GM19463 (cell line): ENCODE measurements at regions not wholly inside any gene's neighbourhood (a gene's known extent, or its start where the extent isn't known, plus 50 kb on each side); places are given as distances from the start of the nearest gene placed in this dataset.
"Not testable (repeated sequence)": the region's sequence is repeated elsewhere in the genome, so short reads cannot be mapped to it uniquely, and the experiment has no call there.

Experiments
- ATAC-seq: cut with Tn5 transposase; IDR thresholded peaks from one replicate; pipeline ENCODE4 v1.9.1; 2021; ENCODE audit warnings: mild to moderate bottlenecking, moderate library complexity; ENCODE audit not compliant: unreplicated experiment

DNA sequence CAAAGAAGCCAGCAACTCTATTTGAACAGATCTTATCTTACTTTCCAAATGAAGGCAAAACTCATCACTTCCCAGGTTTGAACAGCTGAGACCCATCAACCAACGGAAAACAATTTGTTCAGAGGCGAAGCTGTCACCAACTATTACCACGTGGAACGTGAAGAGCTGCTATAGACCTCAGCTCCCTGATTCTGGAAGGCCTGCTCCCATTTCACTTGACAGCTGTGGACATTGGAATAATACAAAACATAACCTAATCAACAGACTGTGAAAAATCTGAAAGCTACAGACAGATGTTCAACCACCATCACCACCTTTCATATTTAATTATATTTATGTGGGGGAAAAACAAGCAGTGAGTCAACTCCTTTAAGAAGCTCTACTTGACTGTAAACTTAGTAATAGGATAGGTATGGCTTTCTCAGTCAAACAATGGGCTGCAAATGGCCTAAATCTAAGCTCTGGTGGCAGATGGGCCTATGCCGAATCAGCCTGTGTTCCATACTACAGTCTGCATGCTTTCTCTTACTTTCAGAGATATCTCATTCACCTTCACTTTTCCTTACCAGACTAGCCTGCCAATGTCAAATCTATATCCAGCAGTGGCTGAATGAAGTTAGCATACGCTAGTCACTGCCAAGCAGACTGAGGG is 896.4 kb downstream of the TDRD15 start:
- no peak for ATAC-seq

GRCh38 chr2:22027345-22028005 is 903.7 kb downstream of the TDRD15 start:
- ATAC-seq: no peak

DNA sequence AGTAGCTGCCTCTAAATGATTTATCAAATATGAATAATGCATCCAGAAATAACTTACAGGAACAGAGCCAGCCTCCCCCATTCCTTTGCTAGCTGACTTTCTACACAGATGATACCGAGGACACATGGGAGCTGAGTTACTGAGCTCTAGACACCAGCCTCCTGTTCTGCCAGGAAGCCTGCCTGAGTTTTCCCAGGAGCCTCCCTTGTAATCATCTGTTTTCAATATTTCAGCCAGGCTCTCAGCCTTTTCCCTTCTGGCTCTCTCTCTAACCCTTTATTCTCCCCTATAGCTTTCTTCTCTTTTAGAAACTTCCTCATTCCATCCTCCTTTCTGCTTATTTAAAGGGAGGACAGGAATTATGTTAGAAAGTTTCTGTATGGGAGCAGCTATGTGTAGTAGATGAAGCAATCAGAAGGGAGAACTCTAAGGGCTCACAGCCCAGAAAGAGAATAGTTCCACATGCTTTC is 911.6 kb downstream of the TDRD15 start:
- ATAC-seq: no peak

- ATAC-seq: no peak
Observed at GRCh38 chr2:22037274-22037673, 913.5 kb downstream of the TDRD15 start.

DNA sequence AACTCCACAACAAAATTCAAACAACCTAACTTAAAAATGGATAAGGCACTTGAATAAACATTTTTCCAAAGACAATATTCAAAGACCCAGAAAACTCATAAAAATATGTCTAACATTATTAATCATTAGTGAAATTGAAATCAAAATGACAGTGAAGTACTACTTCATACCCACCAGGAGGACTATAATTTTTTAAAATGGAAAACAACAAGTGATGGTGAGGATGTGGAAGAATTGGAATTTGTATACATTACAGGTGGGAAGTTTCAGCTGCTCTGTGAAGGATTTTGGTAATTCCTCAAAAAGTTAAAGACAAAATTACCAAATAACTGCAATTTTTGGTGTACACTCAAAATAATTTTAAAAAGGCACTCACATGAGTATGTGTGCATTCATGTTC is 920.0 kb downstream of the TDRD15 start:
- no peak for ATAC-seq

- ATAC-seq: no peak
Observed at GRCh38 chr2:22055784-22056620, 932.2 kb downstream of the TDRD15 start.

- ATAC-seq: no peak
Observed at GRCh38 chr2:22056621-22057132, 932.9 kb downstream of the TDRD15 start.

GRCh38 chr2:22062679-22063078 is 938.9 kb downstream of the TDRD15 start:
- no peak for ATAC-seq

- ATAC-seq: no peak
Observed at GRCh38 chr2:22076454-22076853, 952.7 kb downstream of the TDRD15 start.

- no peak for ATAC-seq
Observed at GRCh38 chr2:22078701-22079100, 954.9 kb downstream of the TDRD15 start.

GRCh38 chr2:22079583-22079982 is 955.8 kb downstream of the TDRD15 start:
- ATAC-seq: no peak

DNA sequence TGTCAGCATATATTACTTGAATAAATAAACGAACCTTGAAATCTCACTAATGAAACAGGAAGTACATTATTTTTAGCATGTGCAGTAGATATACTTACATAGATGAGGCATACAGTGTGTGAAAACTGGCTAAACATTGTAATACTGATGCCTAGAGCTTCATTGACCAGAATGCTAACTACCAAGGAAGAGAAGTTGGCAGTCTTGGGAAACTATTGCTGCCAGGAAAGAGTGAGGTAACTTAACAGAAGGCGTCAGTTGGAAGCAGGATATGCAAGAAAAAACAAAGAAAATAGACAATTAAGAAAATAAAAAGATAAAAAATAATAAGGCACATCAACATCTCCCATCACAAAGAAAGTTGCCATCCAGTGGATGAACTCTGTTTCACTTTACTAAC is 963.0 kb downstream of the TDRD15 start:
- ATAC-seq: no peak

DNA sequence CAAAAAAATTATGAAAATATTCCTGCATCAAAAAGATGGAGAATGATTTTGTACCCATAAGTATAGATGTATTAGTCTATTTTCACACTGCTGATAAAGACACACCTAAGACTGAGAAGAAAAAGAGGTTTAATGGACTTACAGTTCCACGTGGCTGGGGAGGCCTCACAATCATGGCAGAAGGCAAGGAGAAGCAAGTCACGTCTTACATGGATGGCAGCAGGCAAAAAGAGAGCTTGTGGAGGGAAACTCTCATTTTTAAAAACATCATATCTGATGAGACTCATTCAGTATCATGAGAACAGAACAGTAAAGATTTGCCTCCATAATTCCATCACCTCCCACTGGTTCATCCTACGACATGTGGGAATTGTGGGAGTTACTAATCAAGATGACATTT is 979.8 kb downstream of the TDRD15 start:
- not testable (repeated sequence) for ATAC-seq

GRCh38 chr2:22110244-22110651 is 986.5 kb downstream of the TDRD15 start:
- no peak for ATAC-seq

DNA sequence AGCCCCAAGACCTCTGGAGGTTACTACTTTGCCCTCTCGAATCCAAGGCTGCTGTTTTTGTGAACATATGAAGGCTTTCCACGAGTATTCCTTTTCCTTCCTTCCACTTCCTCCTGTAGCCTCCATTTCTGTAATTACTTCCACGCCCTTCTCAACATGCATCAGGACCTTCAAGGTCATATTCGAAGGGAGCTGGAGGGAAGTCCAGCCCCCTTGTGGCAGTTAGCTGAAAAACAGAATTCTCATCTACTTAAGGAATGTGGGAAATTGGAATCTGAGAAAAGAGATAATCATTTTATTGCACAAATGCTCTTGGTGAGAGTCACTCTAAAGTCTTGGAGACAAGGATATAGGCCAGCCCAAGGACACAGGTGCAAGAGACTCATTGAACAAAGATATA is 1000.2 kb downstream of the TDRD15 start:
- no peak for ATAC-seq

GRCh38 chr2:22126106-22126505 is 1002.3 kb downstream of the TDRD15 start:
- ATAC-seq: no peak

- no peak for ATAC-seq
Observed at GRCh38 chr2:22126978-22127377, 1003.2 kb downstream of the TDRD15 start.

DNA sequence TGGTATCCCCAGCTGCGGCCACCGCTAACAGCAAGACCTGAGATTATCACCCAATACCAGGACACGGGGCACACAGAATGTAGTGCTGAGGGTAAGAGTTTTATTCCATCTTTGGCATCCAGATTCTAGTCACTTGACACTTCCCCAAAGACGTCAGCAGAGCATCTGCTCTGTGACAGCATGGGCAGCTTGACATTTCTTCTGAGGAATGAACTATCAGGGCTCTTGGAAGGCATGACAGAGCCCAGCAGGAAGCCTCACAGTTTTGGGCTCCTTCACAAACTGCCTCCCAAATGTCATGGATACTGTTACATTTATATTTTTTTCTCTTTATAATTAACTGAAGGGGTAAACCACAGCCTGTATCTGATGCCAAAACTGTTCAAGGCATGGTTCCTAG is 1010.7 kb downstream of the TDRD15 start:
- no peak for ATAC-seq

DNA sequence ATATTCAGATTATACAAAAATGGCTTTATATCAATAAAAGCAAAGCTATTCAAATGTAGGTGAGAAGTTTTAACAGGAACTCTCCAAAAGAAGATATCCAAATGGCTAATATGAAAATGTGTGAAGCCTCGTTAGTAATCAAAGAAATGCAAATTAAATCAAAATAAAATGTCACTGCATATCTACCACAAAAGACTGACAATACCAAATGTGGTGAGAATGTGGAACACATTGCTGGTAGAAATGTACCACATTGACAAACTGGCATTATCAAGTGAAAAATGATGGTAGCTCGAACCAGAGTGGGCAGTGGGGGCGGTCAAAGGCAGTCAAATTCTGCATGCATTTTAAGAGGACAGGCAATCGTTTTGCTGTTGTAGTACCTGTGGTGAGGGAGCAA is 1012.7 kb downstream of the TDRD15 start:
- no peak for ATAC-seq

GRCh38 chr2:22143840-22144239 is 1020.1 kb downstream of the TDRD15 start:
- ATAC-seq: no peak

DNA sequence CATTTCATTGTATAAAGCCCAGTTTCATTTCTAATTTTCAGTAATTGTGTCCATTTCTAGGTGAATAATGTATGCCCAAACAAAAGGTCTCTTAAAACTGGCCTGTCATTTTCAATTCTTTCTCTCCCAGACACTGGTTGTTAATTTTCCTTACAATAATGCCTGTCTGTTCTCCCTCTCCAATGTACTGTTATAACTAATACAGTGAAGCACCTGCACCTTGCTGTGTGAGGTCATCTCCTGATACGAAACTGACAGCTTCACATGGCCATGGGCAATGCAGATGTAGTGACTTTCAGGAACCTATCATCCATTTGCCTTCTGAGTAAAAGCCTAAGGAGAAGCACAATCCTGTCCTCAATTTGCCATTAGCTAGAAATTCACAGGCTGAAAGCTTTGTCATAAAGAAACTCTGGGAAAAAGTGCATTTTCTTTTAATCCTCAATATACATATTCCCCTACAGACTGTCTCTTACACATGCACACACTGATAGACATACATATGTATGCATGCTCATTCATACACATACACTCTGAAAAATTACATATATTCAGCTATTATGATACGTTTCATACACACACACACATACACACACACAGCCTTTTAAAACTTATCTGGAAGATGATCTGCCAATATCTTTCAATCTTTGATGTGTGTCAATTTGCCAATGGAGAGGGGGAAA is 1030.3 kb downstream of the TDRD15 start:
- ATAC-seq: no peak
